ENCODE measurements at regions not wholly inside any gene's neighbourhood (a gene's known extent, or its start where the extent isn't known, plus 50 kb on each side); places are given as distances from the start of the nearest gene placed in this dataset.
"Not testable (repeated sequence)": the region's sequence is repeated elsewhere in the genome, so short reads cannot be mapped to it uniquely, and the experiment has no call there.

GRCh38 chr13:89057274-89057673 lies 1386.1 kb downstream of the SLITRK5 start:
- DNase-seq: no peak

- no peak for DNase-seq
These were observed 1386.7 kb downstream of the SLITRK5 start for GRCh38 chr13:89057862-89058261.

- no peak for DNase-seq
These were observed 1390.7 kb downstream of the SLITRK5 start for GRCh38 chr13:89061821-89062220.

GRCh38 chr13:89066868-89067466 lies 1395.8 kb downstream of the SLITRK5 start:
- DNase-seq: peak; percentile 2

- no peak for DNase-seq
These were observed 1401.8 kb downstream of the SLITRK5 start for GRCh38 chr13:89072979-89073378.

- no peak for DNase-seq
These were observed 1405.5 kb downstream of the SLITRK5 start for GRCh38 chr13:89076622-89077021.

- no peak for DNase-seq
These were observed 1411.5 kb downstream of the SLITRK5 start for GRCh38 chr13:89082623-89083022.

GRCh38 chr13:89088107-89088506 lies 1416.9 kb downstream of the SLITRK5 start:
- DNase-seq: not testable (repeated sequence)

- DNase-seq: no peak
These were observed 1426.8 kb downstream of the SLITRK5 start for GRCh38 chr13:89097994-89098393.

GRCh38 chr13:89113744-89114143 lies 1442.6 kb downstream of the SLITRK5 start:
- DNase-seq: no peak

- no peak for DNase-seq
These were observed 1444.1 kb downstream of the SLITRK5 start for GRCh38 chr13:89115307-89115706.

- no peak for DNase-seq
These were observed 1465.5 kb downstream of the SLITRK5 start for GRCh38 chr13:89136678-89137077.

GRCh38 chr13:89150362-89150761 lies 1479.2 kb downstream of the SLITRK5 start:
- DNase-seq: peak; percentile 0

GRCh38 chr13:89153941-89154340 lies 1482.8 kb downstream of the SLITRK5 start:
- no peak for DNase-seq

- DNase-seq: no peak
These were observed 1491.9 kb downstream of the SLITRK5 start for GRCh38 chr13:89163096-89163495.

GRCh38 chr13:89165685-89166084 lies 1494.5 kb downstream of the SLITRK5 start:
- DNase-seq: no peak

- DNase-seq: no peak
These were observed 1498.8 kb downstream of the SLITRK5 start for GRCh38 chr13:89169951-89170350.

GRCh38 chr13:89181041-89181440 lies 1509.9 kb downstream of the SLITRK5 start:
- no peak for DNase-seq

GRCh38 chr13:89199138-89199537 lies 1528.0 kb downstream of the SLITRK5 start:
- no peak for DNase-seq

- no peak for DNase-seq
These were observed 1533.3 kb downstream of the SLITRK5 start for GRCh38 chr13:89204435-89204834.

- peak; percentile 6 for DNase-seq
These were observed 1534.8 kb downstream of the SLITRK5 start for GRCh38 chr13:89205856-89206520.

- DNase-seq: no peak
These were observed 1541.0 kb downstream of the SLITRK5 start for GRCh38 chr13:89212186-89212585.

- DNase-seq: no peak
These were observed 1543.0 kb downstream of the SLITRK5 start for GRCh38 chr13:89214185-89214584.

- not testable (repeated sequence) for DNase-seq
These were observed 1544.1 kb downstream of the SLITRK5 start for GRCh38 chr13:89215319-89215718.

GRCh38 chr13:89217813-89218212 lies 1546.6 kb downstream of the SLITRK5 start:
- no peak for DNase-seq
